Nephron (organoid): ENCODE measurements at regions not wholly inside any gene's neighbourhood (a gene's known extent, or its start where the extent isn't known, plus 50 kb on each side); places are given as distances from the start of the nearest gene placed in this dataset.

Source experiments
- H3K27ac Mint-ChIP-seq, 3 experiments: 2 replicates each; pipeline ENCODE4 v1.8.0; 2020; ENCODE audit warnings: mixed read lengths in 3 of 3, mild to moderate bottlenecking in 2 of 3, moderate library complexity in 1 of 3
- H3K27me3 Mint-ChIP-seq: 2 replicates; pipeline ENCODE4 v1.8.0; 2021; ENCODE audit warnings: low read depth, mild to moderate bottlenecking, moderate library complexity, mixed read lengths
- H3K36me3 Mint-ChIP-seq: 2 replicates; pipeline ENCODE4 v1.8.0; 2020; ENCODE audit warnings: low read depth, mixed read lengths
- H3K4me1 Mint-ChIP-seq: 2 replicates; pipeline ENCODE4 v1.8.0; 2020; ENCODE audit warnings: mixed read lengths
- H3K4me3 Mint-ChIP-seq, 3 experiments: 2 replicates each; pipeline ENCODE4 v1.8.0; 2020; ENCODE audit warnings: mild to moderate bottlenecking in 3 of 3, mixed read lengths in 3 of 3, moderate library complexity in 2 of 3
- H3K9me3 Mint-ChIP-seq: 2 replicates; pipeline ENCODE4 v1.8.0; 2020; ENCODE audit warnings: mixed read lengths
- CTCF ChIP-seq, 3 experiments: fragments of 200-600 bp; sonication (generic); IDR thresholded peaks; one replicate each; pipeline ENCODE4 v1.5.0; 2021; ENCODE audit warnings: antibody characterized with exemption in 3 of 3; ENCODE audit not compliant: unreplicated experiment in 3 of 3

- Mint-ChIP-seq H3K4me1 (no peaks in the 10 kb centered on the region), H3K27ac (no peak overlapping the region), H3K9me3 (peaks cover 9% of the 10 kb centered on the region), H3K36me3 (no peaks in the 10 kb centered on the region), H3K27me3 (no peaks in the 10 kb centered on the region), H3K4me3 (no peak overlapping the region)
- no peak for TF ChIP-seq CTCF (IDR thresholded peaks at IDR 0.05; ENCODE audit: unreplicated experiment in 3 of 3)
These were observed 1471.8 kb upstream of the NUDT12 start for GRCh38 chr5:105034401-105034763.

- H3K9me3 Mint-ChIP-seq, result peaks cover 6% of the 10 kb centered on the region
- no peak overlapping the region for H3K4me3 Mint-ChIP-seq
- no peaks in the 10 kb centered on the region for H3K27me3 Mint-ChIP-seq
- no peak overlapping the region for H3K27ac Mint-ChIP-seq
- H3K36me3 Mint-ChIP-seq, result no peaks in the 10 kb centered on the region
- no peak for TF ChIP-seq CTCF (IDR thresholded peaks at IDR 0.05; ENCODE audit: unreplicated experiment in 3 of 3)
- H3K4me1 Mint-ChIP-seq, result no peaks in the 10 kb centered on the region
These were observed 1471.2 kb upstream of the NUDT12 start for GRCh38 chr5:105033637-105034400.

GRCh38 chr5:105032917-105033316, 1470.3 kb upstream of the NUDT12 start:
- no peaks in the 10 kb centered on the region for H3K27me3 Mint-ChIP-seq
- H3K27ac Mint-ChIP-seq, result no peak overlapping the region
- peaks cover 6% of the 10 kb centered on the region for H3K9me3 Mint-ChIP-seq
- no peak overlapping the region for H3K4me3 Mint-ChIP-seq
- no peaks in the 10 kb centered on the region for H3K4me1 Mint-ChIP-seq
- TF ChIP-seq CTCF (IDR thresholded peaks at IDR 0.05; ENCODE audit: unreplicated experiment in 3 of 3), result no peak
- H3K36me3 Mint-ChIP-seq, result no peaks in the 10 kb centered on the region

- H3K9me3 Mint-ChIP-seq, result no peaks in the 10 kb centered on the region
- TF ChIP-seq CTCF (IDR thresholded peaks at IDR 0.05; ENCODE audit: unreplicated experiment in 3 of 3), result no peak
- no peaks in the 10 kb centered on the region for H3K4me1 Mint-ChIP-seq
- no peak overlapping the region for H3K27ac Mint-ChIP-seq
- no peak overlapping the region for H3K4me3 Mint-ChIP-seq
- no peaks in the 10 kb centered on the region for H3K36me3 Mint-ChIP-seq
- H3K27me3 Mint-ChIP-seq, result no peaks in the 10 kb centered on the region
These were observed 1467.6 kb upstream of the NUDT12 start for GRCh38 chr5:105030153-105030552.

GRCh38 chr5:105015098-105015497, 1452.5 kb upstream of the NUDT12 start:
- Mint-ChIP-seq H3K36me3 (no peaks in the 10 kb centered on the region), H3K4me3 (no peak overlapping the region), H3K27ac (no peak overlapping the region), H3K4me1 (no peaks in the 10 kb centered on the region), H3K27me3 (no peaks in the 10 kb centered on the region), H3K9me3 (no peaks in the 10 kb centered on the region)
- no peak for TF ChIP-seq CTCF (IDR thresholded peaks at IDR 0.05; ENCODE audit: unreplicated experiment in 3 of 3)

GRCh38 chr5:104998572-104998971, 1436.0 kb upstream of the NUDT12 start:
- Mint-ChIP-seq H3K27me3 (no peaks in the 10 kb centered on the region), H3K4me1 (no peaks in the 10 kb centered on the region), H3K27ac (no peak overlapping the region), H3K4me3 (no peak overlapping the region), H3K36me3 (no peaks in the 10 kb centered on the region), H3K9me3 (peaks cover 3% of the 10 kb centered on the region)
- TF ChIP-seq CTCF (IDR thresholded peaks at IDR 0.05; ENCODE audit: unreplicated experiment in 3 of 3), result no peak
